GM13977 (cell line): ENCODE measurements at regions not wholly inside any gene's neighbourhood (a gene's known extent, or its start where the extent isn't known, plus 50 kb on each side); places are given as distances from the start of the nearest gene placed in this dataset.

Experiments
- DNase-seq: peaks from one replicate; pipeline ENCODE4 v3.0.0; 2012; ENCODE audit warnings: low spot score
- CTCF ChIP-seq: IDR thresholded peaks from 2 replicates; pipeline ENCODE4 v1.5.1; 2012; ENCODE audit warnings: mild to moderate bottlenecking, control low read depth; ENCODE audit not compliant: insufficient read depth; ENCODE audit errors: extremely low read depth, missing control alignments
- in situ Hi-C: fragments of 300-500 bp; cut with MboI; formaldehyde crosslinking; loops from one replicate; pipeline ENCODE4 v1.12.0; 2022; ENCODE audit warnings: low sequenced_read_pairs, low pct_unique_long_range_greater_than_20kb, mixed read lengths, inconsistent platforms; ENCODE audit not compliant: unreplicated experiment

GRCh38 chr17:33688771-33689170 is 395.7 kb upstream of the ASIC2 start:
- no peak for DNase-seq
- TF ChIP-seq CTCF, result no peak

GRCh38 chr17:33689725-33690124 is 396.6 kb upstream of the ASIC2 start:
- TF ChIP-seq CTCF, result peak; percentile 23
- in situ Hi-C loops, result no loop called here
- no peak for DNase-seq

More at GRCh38 chr17:33688771-33689170, 395.7 kb upstream of the ASIC2 start:
- in situ Hi-C loops, result no loop called here

- DNase-seq, result no peak
- in situ Hi-C loops, result no loop called here
- TF ChIP-seq CTCF, result no peak
Measured at GRCh38 chr17:33695431-33695830, 402.3 kb upstream of the ASIC2 start.

- TF ChIP-seq CTCF, result no peak
- in situ Hi-C loops, result no loop called here
- DNase-seq, result no peak
Measured at GRCh38 chr17:33696102-33696501, 403.0 kb upstream of the ASIC2 start.

GRCh38 chr17:33697557-33697956 is 404.5 kb upstream of the ASIC2 start:
- no peak for TF ChIP-seq CTCF

GRCh38 chr17:33701910-33702309 is 408.8 kb upstream of the ASIC2 start:
- DNase-seq, result no peak
- in situ Hi-C loops, result no loop called here
- no peak for TF ChIP-seq CTCF

More at GRCh38 chr17:33697557-33697956, 404.5 kb upstream of the ASIC2 start:
- DNase-seq, result no peak
- in situ Hi-C loops, result no loop called here

GRCh38 chr17:33704856-33705255 is 411.8 kb upstream of the ASIC2 start:
- in situ Hi-C loops, result no loop called here
- no peak for TF ChIP-seq CTCF
- no peak for DNase-seq
